Adrenal gland (tissue), 5 donors: ENCODE measurements at regions not wholly inside any gene's neighbourhood (a gene's known extent, or its start where the extent isn't known, plus 50 kb on each side); places are given as distances from the start of the nearest gene placed in this dataset.

Experiments
- POLR2A ChIP-seq, 2 donors: fragments of 450-650 bp; IDR thresholded peaks; one replicate each; pipeline ENCODE4 v1.6.1; 2017; ENCODE audit warnings: antibody characterized with exemption in 2 of 2, mild to moderate bottlenecking in 2 of 2, moderate library complexity in 1 of 2
- TF ChIP-seq, protein P1 (sequence below), 6 experiments: fragments of 450-650 bp in 4 of 6; fragments of 200-600 bp in 2 of 6; sonication (generic) in 1 of 6; IDR thresholded peaks; 1 replicate in 5 of 6; 2 replicates in 1 of 6; pipeline versions ENCODE4 v1.5.1 to v1.8.0; 2016 to 2021; ENCODE audit warnings: antibody characterized with exemption in 6 of 6, mild to moderate bottlenecking in 2 of 6, moderate library complexity in 1 of 6
- donor health status: DM: no; HTN: no; CAD: no.

DNA sequence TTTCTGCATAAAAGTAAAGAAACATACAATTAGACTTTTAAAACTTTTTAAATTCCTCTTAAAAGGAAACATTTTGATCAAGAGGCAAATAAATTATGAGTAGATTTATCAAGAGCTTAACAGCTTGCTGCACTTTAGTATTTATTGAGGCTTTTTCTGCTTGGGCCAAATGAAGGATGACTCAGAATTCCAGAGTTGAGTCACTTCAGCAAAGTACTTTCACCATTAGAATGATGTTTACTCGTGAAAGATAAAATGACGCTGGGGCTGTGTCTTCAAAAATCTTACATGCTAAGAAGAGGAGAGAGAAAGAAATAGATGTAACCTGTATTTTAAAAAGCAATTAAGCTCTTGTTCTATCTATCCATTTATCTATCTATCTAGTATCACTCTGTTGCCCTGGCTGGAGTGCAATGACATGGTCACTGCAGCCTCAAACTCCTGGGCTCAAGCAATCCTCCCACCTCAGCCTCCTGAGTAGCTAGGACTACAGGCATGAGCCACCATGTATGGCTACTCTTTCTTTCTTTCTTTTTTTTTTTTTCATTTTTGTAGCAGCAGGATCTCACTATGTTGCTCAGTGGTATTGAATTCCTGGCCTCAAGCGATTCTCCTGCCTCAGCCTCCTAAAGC, 75.3 kb upstream of the RIOK3 start:
- TF ChIP-seq, protein P1, sequence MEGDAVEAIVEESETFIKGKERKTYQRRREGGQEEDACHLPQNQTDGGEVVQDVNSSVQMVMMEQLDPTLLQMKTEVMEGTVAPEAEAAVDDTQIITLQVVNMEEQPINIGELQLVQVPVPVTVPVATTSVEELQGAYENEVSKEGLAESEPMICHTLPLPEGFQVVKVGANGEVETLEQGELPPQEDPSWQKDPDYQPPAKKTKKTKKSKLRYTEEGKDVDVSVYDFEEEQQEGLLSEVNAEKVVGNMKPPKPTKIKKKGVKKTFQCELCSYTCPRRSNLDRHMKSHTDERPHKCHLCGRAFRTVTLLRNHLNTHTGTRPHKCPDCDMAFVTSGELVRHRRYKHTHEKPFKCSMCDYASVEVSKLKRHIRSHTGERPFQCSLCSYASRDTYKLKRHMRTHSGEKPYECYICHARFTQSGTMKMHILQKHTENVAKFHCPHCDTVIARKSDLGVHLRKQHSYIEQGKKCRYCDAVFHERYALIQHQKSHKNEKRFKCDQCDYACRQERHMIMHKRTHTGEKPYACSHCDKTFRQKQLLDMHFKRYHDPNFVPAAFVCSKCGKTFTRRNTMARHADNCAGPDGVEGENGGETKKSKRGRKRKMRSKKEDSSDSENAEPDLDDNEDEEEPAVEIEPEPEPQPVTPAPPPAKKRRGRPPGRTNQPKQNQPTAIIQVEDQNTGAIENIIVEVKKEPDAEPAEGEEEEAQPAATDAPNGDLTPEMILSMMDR (IDR thresholded peaks at IDR 0.05) = no peak
- no peak for TF ChIP-seq POLR2A (IDR thresholded peaks at IDR 0.05)
